NCI-H146 treated with DMSO at 0.1 percent for 48 hours (cell line): ENCODE measurements at regions not wholly inside any gene's neighbourhood (a gene's known extent, or its start where the extent isn't known, plus 50 kb on each side); places are given as distances from the start of the nearest gene placed in this dataset.

Experiments
- DNase-seq: peaks from one replicate; lab custom pipeline; 2025; ENCODE audit not compliant: unreplicated experiment; lab: John Stamatoyannopoulos, UW

GRCh38 chr9:84575705-84576104 is 93.8 kb upstream of the NTRK2 start:
- DNase-seq = no peak

DNA sequence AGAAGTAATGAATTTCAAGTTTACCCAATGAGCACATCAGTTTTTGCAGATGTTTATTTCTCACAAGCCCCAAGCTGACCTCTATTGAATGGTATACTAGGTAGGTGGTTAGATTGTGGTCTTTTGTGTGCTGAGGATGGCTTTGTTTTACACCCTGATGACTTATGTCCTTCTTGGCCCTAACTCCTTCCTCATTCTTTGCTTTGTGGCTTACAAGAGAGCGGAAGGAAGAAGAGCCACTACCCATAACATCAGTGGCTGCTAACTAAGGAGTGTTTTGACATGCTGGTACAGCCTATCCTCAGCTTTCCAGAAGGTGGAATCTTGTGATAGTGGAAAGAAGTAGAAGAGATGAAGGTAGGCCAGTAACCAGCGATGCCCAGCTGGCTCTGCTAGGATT is 85.7 kb upstream of the NTRK2 start:
- no peak for DNase-seq

DNA sequence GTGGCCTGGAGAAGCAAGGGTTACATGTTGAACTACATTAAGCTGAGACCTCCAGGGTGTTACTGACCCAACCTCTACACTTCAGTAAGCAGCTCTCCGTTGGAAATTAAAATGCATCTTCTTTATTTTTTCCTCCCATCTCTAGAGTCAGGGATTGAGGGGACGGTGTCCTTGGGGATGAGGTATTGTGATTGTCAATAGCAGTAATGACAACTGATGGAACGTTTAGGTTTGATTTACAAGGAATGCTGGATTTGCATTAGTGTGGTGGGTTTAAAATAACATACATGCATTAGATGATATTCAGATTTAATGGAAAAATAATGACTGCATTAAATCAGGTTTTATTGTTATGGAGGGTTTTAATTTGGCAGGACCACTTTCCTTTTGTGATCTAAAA is 82.9 kb upstream of the NTRK2 start:
- no peak for DNase-seq

DNA sequence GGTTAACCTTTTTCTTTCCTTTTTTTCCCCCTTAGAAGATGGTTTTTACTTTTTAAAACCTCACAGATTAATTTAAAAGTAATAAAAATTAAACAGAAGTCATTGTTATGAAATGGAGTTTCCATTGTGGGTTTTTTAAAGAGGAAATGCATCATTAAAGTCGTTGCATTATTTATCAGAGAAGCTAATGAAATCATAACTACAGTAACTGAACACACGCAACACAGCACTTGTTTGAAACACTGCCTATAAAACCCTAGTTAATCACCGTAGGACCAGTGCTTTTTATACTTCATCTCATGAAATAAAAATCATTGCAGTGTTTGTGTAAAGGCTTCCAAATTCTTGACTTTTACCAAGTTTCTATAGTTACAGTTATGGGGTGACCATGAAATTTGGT is 82.4 kb upstream of the NTRK2 start:
- DNase-seq = no peak

DNA sequence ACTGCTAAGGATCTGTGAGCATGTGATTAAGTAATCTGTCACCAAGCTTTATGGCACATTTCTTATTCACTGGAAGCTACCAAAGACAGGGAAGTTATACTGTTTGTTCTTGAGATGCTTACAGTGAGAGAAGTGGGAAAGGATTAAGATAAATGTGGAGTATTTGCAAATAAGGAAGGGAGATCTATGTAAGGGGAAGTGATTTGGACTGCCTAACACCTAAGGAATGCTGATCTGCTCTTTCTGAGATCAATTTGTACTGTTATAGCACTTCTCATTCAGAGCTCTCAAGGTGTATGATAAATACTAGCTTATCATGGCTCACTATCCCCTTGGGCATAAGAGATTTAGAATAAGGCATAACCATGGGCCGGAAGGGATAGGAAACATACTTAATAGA is 80.0 kb upstream of the NTRK2 start:
- no peak for DNase-seq

DNA sequence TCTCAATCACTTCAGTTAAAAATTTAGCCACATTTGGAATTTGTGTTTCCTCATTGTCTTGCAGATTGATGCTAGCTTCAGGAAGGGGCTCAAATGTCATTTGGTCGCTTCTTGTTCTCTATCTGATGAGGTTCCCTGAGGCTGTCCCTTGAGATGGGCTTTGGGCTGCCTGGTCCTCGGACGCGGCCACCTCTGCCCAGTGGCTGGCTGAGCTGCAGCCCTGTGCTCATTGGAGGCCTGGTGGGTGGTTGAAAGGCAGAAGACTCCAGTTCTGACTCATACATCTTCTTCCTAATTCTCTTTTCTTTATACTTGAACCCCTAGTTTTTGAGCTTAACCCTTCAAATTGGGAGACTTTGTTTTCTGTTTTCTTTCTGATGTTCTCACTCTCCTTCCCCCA is 78.8 kb upstream of the NTRK2 start:
- no peak for DNase-seq

DNA sequence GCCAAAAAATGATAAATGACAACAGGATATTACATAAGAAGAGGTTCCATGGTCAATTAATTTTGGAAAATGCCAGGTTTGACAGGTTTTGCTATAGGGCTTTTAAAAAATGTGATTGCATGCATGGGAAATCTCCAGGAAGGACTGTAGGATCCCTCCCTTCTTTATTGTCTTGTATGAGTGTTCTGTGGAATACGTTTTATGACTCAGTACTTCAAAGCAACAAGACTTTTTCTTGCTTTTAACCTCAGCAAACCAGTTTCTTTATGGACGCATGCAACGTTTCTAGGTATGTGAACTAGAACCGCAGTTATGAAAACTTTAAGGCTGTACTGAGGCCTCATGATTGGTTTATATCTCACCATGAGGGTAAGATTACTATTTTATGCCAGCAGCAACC is 76.6 kb upstream of the NTRK2 start:
- no peak for DNase-seq

GRCh38 chr9:84593352-84593751 is 76.2 kb upstream of the NTRK2 start:
- DNase-seq = no peak

DNA sequence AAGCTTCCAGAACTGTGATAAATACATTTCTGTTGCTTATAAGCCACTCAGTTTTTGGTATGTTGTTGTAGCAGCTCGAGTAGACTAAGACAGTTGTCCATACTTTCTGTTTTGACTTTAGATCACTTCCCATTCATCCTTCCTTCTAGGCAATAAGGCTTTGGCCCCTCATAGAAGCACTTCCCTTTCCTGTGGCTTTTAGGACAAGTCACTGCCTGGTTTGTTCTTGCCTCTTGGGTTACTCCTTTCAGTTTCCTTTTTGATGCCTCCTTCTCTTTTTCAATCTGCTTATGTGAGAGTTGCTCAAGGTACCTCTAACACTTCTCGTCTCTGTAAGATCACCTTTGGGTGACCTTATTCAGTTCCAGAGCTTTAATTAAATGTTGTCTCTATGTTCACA is 72.4 kb upstream of the NTRK2 start:
- DNase-seq = no peak

- DNase-seq = no peak
Observed at GRCh38 chr9:84598921-84599636, 70.5 kb upstream of the NTRK2 start.

GRCh38 chr9:84600739-84601138 is 68.8 kb upstream of the NTRK2 start:
- DNase-seq = no peak

DNA sequence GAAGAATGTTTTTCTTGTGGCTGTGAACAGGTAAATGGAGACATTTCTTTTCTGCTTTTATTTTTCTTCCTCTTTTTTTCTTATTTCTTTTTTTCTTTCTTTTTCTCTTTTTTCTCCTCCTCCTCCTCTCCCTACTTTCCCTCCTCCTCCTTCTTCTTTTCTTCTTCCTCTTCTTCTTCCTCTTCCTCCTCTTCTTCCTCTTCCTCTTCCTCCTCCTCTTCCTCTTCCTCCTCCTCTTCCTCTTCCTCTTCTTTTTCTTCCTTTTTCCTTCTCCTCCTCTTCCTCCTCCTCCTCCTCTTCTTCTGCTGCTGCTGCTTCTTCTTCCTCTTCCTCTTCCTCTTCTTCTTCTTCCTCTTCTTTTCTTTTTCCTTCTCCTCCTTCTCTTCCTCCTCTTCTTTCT is 65.3 kb upstream of the NTRK2 start:
- no peak for DNase-seq

GRCh38 chr9:84609779-84610178 is 59.8 kb upstream of the NTRK2 start:
- no peak for DNase-seq

DNA sequence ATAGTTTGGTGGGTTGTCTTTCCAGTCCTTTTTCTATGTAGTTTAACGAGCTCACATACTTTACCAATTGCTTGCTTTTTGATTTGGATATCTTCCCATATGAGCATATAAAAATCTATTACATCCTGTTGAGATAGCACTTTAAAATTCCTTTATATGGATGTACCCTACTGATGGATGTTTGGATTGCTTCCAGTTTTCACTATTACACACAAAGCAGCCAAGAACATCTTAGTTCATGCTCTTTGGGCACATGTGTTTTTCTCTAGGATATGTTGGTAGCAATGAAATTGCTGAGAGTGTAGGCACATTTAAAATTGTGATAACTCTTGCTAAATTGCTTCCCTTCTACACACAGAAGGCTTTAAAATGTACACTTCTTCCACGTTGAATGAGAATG is 56.1 kb upstream of the NTRK2 start:
- no peak for DNase-seq

- no peak for DNase-seq
Observed at GRCh38 chr9:84615544-84615943, 54.0 kb upstream of the NTRK2 start.

DNA sequence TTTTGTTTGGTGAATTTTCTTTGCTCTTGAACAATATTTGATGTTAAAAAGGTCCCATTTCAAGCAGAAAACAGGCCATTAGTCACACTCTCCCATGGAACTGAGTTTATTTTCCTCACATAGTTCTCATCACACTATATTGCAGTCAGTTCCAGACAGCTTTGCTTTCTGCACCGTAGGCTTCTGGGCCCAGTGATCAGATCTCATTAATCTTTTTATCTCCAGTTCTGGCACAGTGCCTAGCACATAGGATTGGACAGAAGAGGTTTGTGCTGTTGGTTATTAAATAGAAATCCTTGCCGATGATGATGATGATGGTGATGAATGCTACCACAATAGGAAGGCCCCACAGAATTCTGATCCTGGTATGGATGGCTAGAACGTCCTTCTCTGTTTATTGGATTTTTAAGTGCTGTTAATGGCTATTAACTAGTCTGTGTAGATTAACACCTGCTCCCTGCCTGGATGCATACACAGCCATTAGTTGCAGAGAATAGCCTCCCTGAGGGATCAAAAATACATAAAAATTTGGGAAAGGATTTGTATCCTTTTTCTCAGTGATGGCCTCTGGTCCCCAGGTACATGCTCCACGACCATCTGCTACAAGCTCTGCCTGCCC is 52.0 kb upstream of the NTRK2 start:
- DNase-seq = no peak
